Type B pancreatic cell (in vitro differentiated cells): ENCODE measurements at regions not wholly inside any gene's neighbourhood (a gene's known extent, or its start where the extent isn't known, plus 50 kb on each side); places are given as distances from the start of the nearest gene placed in this dataset.

Experiments used
- DNase-seq: peaks from one replicate; pipeline ENCODE4 v3.0.0; 2021; ENCODE audit warnings: mixed read lengths; ENCODE audit not compliant: unreplicated experiment; ENCODE audit errors: extremely low spot score
- H3K27ac Mint-ChIP-seq: 2 replicates; pipeline ENCODE4 v1.8.0; 2021; ENCODE audit warnings: mild to moderate bottlenecking, mixed read lengths
- H3K27me3 Mint-ChIP-seq: 2 replicates; pipeline ENCODE4 v1.8.0; 2021; ENCODE audit warnings: mixed read lengths
- H3K36me3 Mint-ChIP-seq: 2 replicates; pipeline ENCODE4 v1.8.0; 2021; ENCODE audit warnings: mixed read lengths
- H3K4me1 Mint-ChIP-seq: one replicate; pipeline ENCODE4 v1.8.0; 2021; ENCODE audit warnings: mixed read lengths; ENCODE audit not compliant: unreplicated experiment
- H3K4me3 Mint-ChIP-seq: 2 replicates; pipeline ENCODE4 v1.8.0; 2021; ENCODE audit warnings: mild to moderate bottlenecking, mixed read lengths
- H3K9me3 Mint-ChIP-seq: 2 replicates; pipeline ENCODE4 v1.8.0; 2021; ENCODE audit warnings: mixed read lengths
- TF ChIP-seq, protein P1 (sequence below): fragments of 200-600 bp; sonication (generic); conservative IDR thresholded peaks from 2 replicates; pipeline ENCODE4 v1.5.0; 2021; ENCODE audit warnings: antibody characterized with exemption, mild to moderate bottlenecking

GRCh38 chr3:1773679-1774078 is 325.0 kb upstream of the CNTN4 start:
- Mint-ChIP-seq H3K27me3 (peaks cover 6% of the 10 kb centered on the region), H3K9me3 (no peaks in the 10 kb centered on the region), H3K27ac (no peak overlapping the region), H3K36me3 (no peaks in the 10 kb centered on the region), H3K4me1 (no peaks in the 10 kb centered on the region), H3K4me3 (no peak overlapping the region)
- DNase-seq: no peak
- TF ChIP-seq, protein P1, sequence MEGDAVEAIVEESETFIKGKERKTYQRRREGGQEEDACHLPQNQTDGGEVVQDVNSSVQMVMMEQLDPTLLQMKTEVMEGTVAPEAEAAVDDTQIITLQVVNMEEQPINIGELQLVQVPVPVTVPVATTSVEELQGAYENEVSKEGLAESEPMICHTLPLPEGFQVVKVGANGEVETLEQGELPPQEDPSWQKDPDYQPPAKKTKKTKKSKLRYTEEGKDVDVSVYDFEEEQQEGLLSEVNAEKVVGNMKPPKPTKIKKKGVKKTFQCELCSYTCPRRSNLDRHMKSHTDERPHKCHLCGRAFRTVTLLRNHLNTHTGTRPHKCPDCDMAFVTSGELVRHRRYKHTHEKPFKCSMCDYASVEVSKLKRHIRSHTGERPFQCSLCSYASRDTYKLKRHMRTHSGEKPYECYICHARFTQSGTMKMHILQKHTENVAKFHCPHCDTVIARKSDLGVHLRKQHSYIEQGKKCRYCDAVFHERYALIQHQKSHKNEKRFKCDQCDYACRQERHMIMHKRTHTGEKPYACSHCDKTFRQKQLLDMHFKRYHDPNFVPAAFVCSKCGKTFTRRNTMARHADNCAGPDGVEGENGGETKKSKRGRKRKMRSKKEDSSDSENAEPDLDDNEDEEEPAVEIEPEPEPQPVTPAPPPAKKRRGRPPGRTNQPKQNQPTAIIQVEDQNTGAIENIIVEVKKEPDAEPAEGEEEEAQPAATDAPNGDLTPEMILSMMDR: no peak

GRCh38 chr3:1774597-1774996 is 324.1 kb upstream of the CNTN4 start:
- H3K27me3 Mint-ChIP-seq: peaks cover 2% of the 10 kb centered on the region
- no peaks in the 10 kb centered on the region for H3K9me3 Mint-ChIP-seq
- H3K4me1 Mint-ChIP-seq: no peaks in the 10 kb centered on the region
- DNase-seq: no peak
- no peaks in the 10 kb centered on the region for H3K36me3 Mint-ChIP-seq
- TF ChIP-seq, protein P1: no peak
- no peak overlapping the region for H3K27ac Mint-ChIP-seq
- no peak overlapping the region for H3K4me3 Mint-ChIP-seq

DNA sequence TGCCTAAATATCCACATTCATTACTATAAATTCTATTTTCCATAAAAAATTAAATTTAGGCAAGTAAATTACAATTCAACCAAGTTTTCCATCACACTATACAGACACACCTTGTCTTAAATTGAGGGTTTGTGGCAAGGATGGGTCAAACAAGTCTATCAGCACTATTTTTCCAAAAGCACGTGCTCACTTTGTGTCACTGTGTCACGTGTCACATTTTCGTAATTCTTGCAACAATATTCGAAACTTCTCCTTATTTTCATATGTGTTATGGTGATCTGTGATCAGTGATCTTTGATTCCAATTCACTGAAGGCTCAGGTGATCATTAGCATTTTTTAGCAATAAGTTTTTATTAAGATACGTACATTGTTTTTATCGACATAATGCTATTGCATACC is 323.3 kb upstream of the CNTN4 start:
- DNase-seq: no peak
- Mint-ChIP-seq H3K9me3 (no peaks in the 10 kb centered on the region), H3K27ac (no peak overlapping the region), H3K27me3 (no peaks in the 10 kb centered on the region), H3K4me3 (no peak overlapping the region), H3K4me1 (no peaks in the 10 kb centered on the region), H3K36me3 (no peaks in the 10 kb centered on the region)
- TF ChIP-seq, protein P1: no peak

- no peaks in the 10 kb centered on the region for H3K27me3 Mint-ChIP-seq
- H3K4me1 Mint-ChIP-seq: no peaks in the 10 kb centered on the region
- TF ChIP-seq, protein P1: no peak
- H3K9me3 Mint-ChIP-seq: peaks cover under 1% of the 10 kb centered on the region
- no peak overlapping the region for H3K27ac Mint-ChIP-seq
- DNase-seq: no peak
- no peak overlapping the region for H3K4me3 Mint-ChIP-seq
- H3K36me3 Mint-ChIP-seq: no peaks in the 10 kb centered on the region
Observed at GRCh38 chr3:1783995-1784394, 314.7 kb upstream of the CNTN4 start.

- DNase-seq: no peak
- Mint-ChIP-seq H3K27ac (no peak overlapping the region), H3K27me3 (no peaks in the 10 kb centered on the region), H3K4me3 (no peak overlapping the region), H3K36me3 (no peaks in the 10 kb centered on the region), H3K4me1 (no peaks in the 10 kb centered on the region), H3K9me3 (peaks cover 6% of the 10 kb centered on the region)
- TF ChIP-seq, protein P1: no peak
Observed at GRCh38 chr3:1787094-1787493, 311.6 kb upstream of the CNTN4 start.

- Mint-ChIP-seq H3K4me3 (no peak overlapping the region), H3K27ac (no peak overlapping the region), H3K36me3 (no peaks in the 10 kb centered on the region), H3K9me3 (peaks cover 6% of the 10 kb centered on the region), H3K4me1 (no peaks in the 10 kb centered on the region), H3K27me3 (no peaks in the 10 kb centered on the region)
- TF ChIP-seq, protein P1: no peak
- DNase-seq: no peak
Observed at GRCh38 chr3:1792466-1792865, 306.2 kb upstream of the CNTN4 start.
